PC-3 (cell line): ENCODE measurements at regions not wholly inside any gene's neighbourhood (a gene's known extent, or its start where the extent isn't known, plus 50 kb on each side); places are given as distances from the start of the nearest gene placed in this dataset.

Experiments
- ATAC-seq: fragments of 200-7000 bp; cut with Tn5 transposase; 2 replicates; pipeline ENCODE4 v1.9.1; 2020; ENCODE audit warnings: mild to moderate bottlenecking, moderate library complexity
- BruUV-seq: library from RNA; stranded (reverse); fragments of 400-500 nt; replicated peaks from 2 replicates; lab custom pipeline; 2021; lab: Mats Ljungman, UMichigan
- CTCF ChIA-PET: fragments of 300-600 bp; sonication (Branson Sonifier 250); formaldehyde crosslinking; loops from one replicate; lab custom pipeline; 2022; ENCODE audit warnings: antibody characterized with exemption; lab: Charles Lee
- POLR2A ChIA-PET: fragments of 300-600 bp; sonication (Branson Sonifier 250); formaldehyde crosslinking; loops from one replicate; lab custom pipeline; 2022; ENCODE audit warnings: antibody characterized with exemption; ENCODE audit not compliant: unreplicated experiment; lab: Charles Lee
- DNase-seq: peaks from one replicate; pipeline ENCODE4 v3.0.0-alpha.2; 2015
- H2AFZ ChIP-seq: fragments of 300-600 bp; sonication (generic); 2 replicates; pipeline ENCODE4 v1.6.0; 2016; ENCODE audit warnings: antibody characterized with exemption, low read length
- H3F3A ChIP-seq: fragments of 300-600 bp; sonication (generic); one replicate; pipeline ENCODE4 v1.6.0; 2017; ENCODE audit warnings: antibody characterized with exemption, low read length, control low read depth, mild to moderate bottlenecking; ENCODE audit not compliant: unreplicated experiment
- H3K27ac ChIP-seq: fragments of 300-600 bp; sonication (generic); 2 replicates; pipeline ENCODE4 v1.5.1; 2016; ENCODE audit warnings: mild to moderate bottlenecking, low read length
- H3K27me3 ChIP-seq: fragments of 300-600 bp; sonication (generic); 2 replicates; pipeline ENCODE4 v1.6.1; 2016; ENCODE audit warnings: low read length, mixed read lengths
- H3K36me3 ChIP-seq: fragments of 300-600 bp; sonication (generic); 2 replicates; pipeline ENCODE4 v1.6.1; 2016; ENCODE audit warnings: low read depth, mixed run types, low read length, mixed read lengths
- H3K4me1 ChIP-seq: fragments of 300-600 bp; sonication (generic); 2 replicates; pipeline ENCODE4 v1.5.1; 2016; ENCODE audit warnings: low read length; ENCODE audit not compliant: insufficient read depth
- H3K4me2 ChIP-seq: fragments of 300-600 bp; sonication (generic); 2 replicates; pipeline ENCODE4 v1.6.0; 2016; ENCODE audit warnings: low read length
- H3K4me3 ChIP-seq: fragments of 300-600 bp; sonication (generic); 2 replicates; pipeline ENCODE4 v1.5.1; 2016; ENCODE audit warnings: mild to moderate bottlenecking, low read length, mixed read lengths
- H3K79me2 ChIP-seq: fragments of 300-600 bp; sonication (generic); 2 replicates; pipeline ENCODE4 v1.6.1; 2017; ENCODE audit warnings: low read length, mixed read lengths
- H3K9ac ChIP-seq: fragments of 300-600 bp; sonication (generic); 2 replicates; pipeline ENCODE4 v1.6.0; 2016; ENCODE audit warnings: mild to moderate bottlenecking, low read length
- H3K9me2 ChIP-seq: fragments of 300-600 bp; sonication (generic); replicated peaks from 2 replicates; pipeline ENCODE4 v1.6.1; 2016; ENCODE audit warnings: mixed run types, low read length, mixed read lengths
- H3K9me3 ChIP-seq: fragments of 300-600 bp; sonication (generic); 2 replicates; pipeline ENCODE4 v1.6.1; 2016; ENCODE audit warnings: low read length, mixed read lengths
- H4K20me1 ChIP-seq: fragments of 300-600 bp; sonication (generic); 2 replicates; pipeline ENCODE4 v1.6.1; 2016; ENCODE audit warnings: low read length, mixed read lengths
- EZH2 ChIP-seq: fragments of 300-600 bp; sonication (generic); IDR thresholded peaks from one replicate; pipeline ENCODE4 v1.6.1; 2017; ENCODE audit warnings: antibody characterized with exemption, mild to moderate bottlenecking, low read length; ENCODE audit not compliant: unreplicated experiment
- EZH2phosphoT487 ChIP-seq: fragments of 300-600 bp; sonication (generic); IDR thresholded peaks from 2 replicates; pipeline ENCODE4 v1.6.1; 2018; ENCODE audit warnings: mild to moderate bottlenecking, antibody characterized with exemption, low read length, borderline replicate concordance
- intact Hi-C: fragments of 100-400 bp; cut with micrococcal nuclease; formaldehyde crosslinking; loops from 2 replicates; pipeline ENCODE4 v1.9.0; 2023
- TF ChIP-seq, protein P1 (sequence below): fragments of 300-600 bp; sonication (generic); conservative IDR thresholded peaks from 2 replicates; pipeline ENCODE4 v1.5.1; 2017; ENCODE audit warnings: antibody characterized with exemption, low read depth, mild to moderate bottlenecking, low read length

DNA sequence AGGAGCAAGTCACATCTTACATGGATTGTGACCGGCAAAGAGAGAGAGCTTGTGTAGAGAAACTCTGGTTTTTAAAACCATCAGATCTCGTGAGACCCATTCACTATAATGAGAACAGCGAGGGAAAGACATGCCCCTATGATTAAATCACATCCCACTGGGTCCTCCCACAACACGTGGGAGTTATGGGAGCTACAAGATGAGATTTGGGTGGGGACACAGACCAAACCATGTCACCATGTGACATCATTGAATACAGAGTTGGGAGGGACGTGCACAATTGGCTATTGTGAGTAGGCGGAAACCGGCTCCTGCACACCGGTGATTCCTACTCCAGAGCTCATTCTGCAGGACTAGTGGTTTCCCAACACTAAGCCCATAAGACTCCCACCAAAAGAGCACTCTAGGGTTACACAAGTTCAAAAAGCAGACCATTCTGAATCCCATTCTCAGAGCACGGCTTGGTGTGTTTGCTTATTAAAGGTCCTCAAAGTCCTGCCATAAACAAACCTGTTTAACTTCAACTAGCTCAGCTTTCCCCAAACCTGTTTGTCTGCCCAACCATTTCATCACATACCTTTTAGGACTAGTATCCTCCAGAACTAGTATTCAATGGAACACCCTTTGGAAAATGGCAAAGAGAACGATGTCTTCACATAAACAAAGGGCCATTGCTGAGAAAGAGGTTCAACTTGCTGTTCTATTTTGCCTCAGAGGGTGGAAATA, 167.6 kb downstream of the TLE3 start:
- Histone ChIP-seq H3K9ac (no peak overlapping the region), H4K20me1 (no peaks in the 10 kb centered on the region), H2AFZ (no peak overlapping the region), H3K4me3 (no peak overlapping the region), H3K27ac (no peak overlapping the region), H3K4me2 (no peak overlapping the region), H3K79me2 (no peaks in the 10 kb centered on the region), H3F3A (no peaks in the 10 kb centered on the region), H3K9me2 (no peaks in the 10 kb centered on the region), H3K27me3 (peaks cover 10% of the 10 kb centered on the region), H3K4me1 (no peaks in the 10 kb centered on the region), H3K9me3 (no peaks in the 10 kb centered on the region), H3K36me3 (no peaks in the 10 kb centered on the region)
- intact Hi-C loops, result no loop called here
- no TSS peak for BruUV-seq
- ChIA-PET CTCF (no interaction called here), POLR2A (no interaction called here)
- DNase-seq, result no peak
- ATAC-seq, result no peak
- TF ChIP-seq, protein P1, sequence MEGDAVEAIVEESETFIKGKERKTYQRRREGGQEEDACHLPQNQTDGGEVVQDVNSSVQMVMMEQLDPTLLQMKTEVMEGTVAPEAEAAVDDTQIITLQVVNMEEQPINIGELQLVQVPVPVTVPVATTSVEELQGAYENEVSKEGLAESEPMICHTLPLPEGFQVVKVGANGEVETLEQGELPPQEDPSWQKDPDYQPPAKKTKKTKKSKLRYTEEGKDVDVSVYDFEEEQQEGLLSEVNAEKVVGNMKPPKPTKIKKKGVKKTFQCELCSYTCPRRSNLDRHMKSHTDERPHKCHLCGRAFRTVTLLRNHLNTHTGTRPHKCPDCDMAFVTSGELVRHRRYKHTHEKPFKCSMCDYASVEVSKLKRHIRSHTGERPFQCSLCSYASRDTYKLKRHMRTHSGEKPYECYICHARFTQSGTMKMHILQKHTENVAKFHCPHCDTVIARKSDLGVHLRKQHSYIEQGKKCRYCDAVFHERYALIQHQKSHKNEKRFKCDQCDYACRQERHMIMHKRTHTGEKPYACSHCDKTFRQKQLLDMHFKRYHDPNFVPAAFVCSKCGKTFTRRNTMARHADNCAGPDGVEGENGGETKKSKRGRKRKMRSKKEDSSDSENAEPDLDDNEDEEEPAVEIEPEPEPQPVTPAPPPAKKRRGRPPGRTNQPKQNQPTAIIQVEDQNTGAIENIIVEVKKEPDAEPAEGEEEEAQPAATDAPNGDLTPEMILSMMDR, result no peak
- no peak for TF ChIP-seq EZH2
- no peak for TF ChIP-seq EZH2phosphoT487

DNA sequence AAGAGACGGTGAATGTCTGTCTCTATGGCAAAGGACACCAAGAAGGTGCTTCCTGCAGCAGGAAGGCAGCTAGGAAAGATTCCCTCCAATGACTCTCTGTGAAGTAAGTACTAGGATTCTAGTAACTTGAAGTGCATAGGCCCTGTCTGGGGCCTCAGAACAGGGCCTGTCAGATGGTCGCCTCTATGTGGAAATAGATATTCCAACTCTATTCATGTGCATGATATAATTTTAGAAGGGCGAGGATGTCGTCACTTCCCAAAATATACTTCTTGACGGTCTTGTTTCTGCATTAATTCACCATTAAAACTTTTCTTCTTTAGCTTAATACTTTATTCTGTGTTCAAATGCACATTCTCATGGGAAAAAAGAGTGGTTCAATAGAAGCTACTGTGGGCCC, 167.0 kb downstream of the TLE3 start:
- no TSS peak for BruUV-seq
- H4K20me1 ChIP-seq, result no peaks in the 10 kb centered on the region
- H3K27ac ChIP-seq, result no peak overlapping the region
- no peak overlapping the region for H3K9ac ChIP-seq
- no peak for TF ChIP-seq EZH2
- TF ChIP-seq, protein P1, result no peak
- no peak for TF ChIP-seq EZH2phosphoT487
- no peaks in the 10 kb centered on the region for H3F3A ChIP-seq
- H3K27me3 ChIP-seq, result peaks cover 17% of the 10 kb centered on the region
- intact Hi-C loops, result no loop called here
- ChIA-PET CTCF (no interaction called here), POLR2A (no interaction called here)
- no peaks in the 10 kb centered on the region for H3K4me1 ChIP-seq
- no peaks in the 10 kb centered on the region for H3K36me3 ChIP-seq
- H3K79me2 ChIP-seq, result no peaks in the 10 kb centered on the region
- ATAC-seq (no peak), DNase-seq (no peak)
- H2AFZ ChIP-seq, result no peak overlapping the region
- H3K9me3 ChIP-seq, result no peaks in the 10 kb centered on the region
- H3K4me2 ChIP-seq, result no peak overlapping the region
- H3K4me3 ChIP-seq, result no peak overlapping the region
- H3K9me2 ChIP-seq, result no peaks in the 10 kb centered on the region

DNA sequence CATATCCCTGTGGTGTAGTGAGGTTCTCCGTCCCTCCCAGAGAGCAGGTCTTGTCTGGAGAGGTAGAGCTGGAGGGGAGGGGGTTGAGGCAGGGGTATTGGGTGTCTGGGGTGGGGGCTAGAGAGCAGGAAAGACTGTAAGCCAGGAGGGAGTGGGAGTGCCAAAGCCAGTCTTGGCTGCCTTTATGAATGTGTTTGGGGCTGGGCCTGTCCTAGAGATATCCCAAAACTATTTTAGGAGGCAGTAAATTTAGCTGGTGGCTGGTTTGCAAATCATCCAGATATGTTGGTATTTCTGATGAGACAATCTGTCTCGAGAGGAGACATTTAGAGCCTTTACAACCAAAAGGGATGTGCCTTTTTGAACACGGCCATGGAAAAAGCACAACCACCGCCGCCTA, 166.6 kb downstream of the TLE3 start:
- CTCF ChIA-PET, result no interaction called here
- no peak overlapping the region for H3K4me3 ChIP-seq
- no peaks in the 10 kb centered on the region for H3K36me3 ChIP-seq
- POLR2A ChIA-PET, result no interaction called here
- no peaks in the 10 kb centered on the region for H3K4me1 ChIP-seq
- H2AFZ ChIP-seq, result no peak overlapping the region
- H3K79me2 ChIP-seq, result no peaks in the 10 kb centered on the region
- no TSS peak for BruUV-seq
- H3K4me2 ChIP-seq, result no peak overlapping the region
- peaks cover 21% of the 10 kb centered on the region for H3K27me3 ChIP-seq
- no peaks in the 10 kb centered on the region for H3F3A ChIP-seq
- TF ChIP-seq, protein P1, result no peak
- no peak for TF ChIP-seq EZH2
- TF ChIP-seq EZH2phosphoT487, result no peak
- H3K9me2 ChIP-seq, result no peaks in the 10 kb centered on the region
- ATAC-seq, result no peak
- no peaks in the 10 kb centered on the region for H4K20me1 ChIP-seq
- no peak overlapping the region for H3K9ac ChIP-seq
- H3K9me3 ChIP-seq, result no peaks in the 10 kb centered on the region
- no peak overlapping the region for H3K27ac ChIP-seq
- intact Hi-C loops, result no loop called here
- DNase-seq, result no peak
